K562 (cell line): ENCODE measurements at regions not wholly inside any gene's neighbourhood (a gene's known extent, or its start where the extent isn't known, plus 50 kb on each side); places are given as distances from the start of the nearest gene placed in this dataset.

Source experiments
- CTCF ChIP-seq, 3 experiments: IDR thresholded peaks in 2 of 3; conservative IDR thresholded peaks in 1 of 3; 2 replicates each; pipeline ENCODE4 v1.5.1; 2011 to 2012; ENCODE audit warnings: low read length in 3 of 3, mild to moderate bottlenecking in 3 of 3, control low read depth in 2 of 3, improper control_type of control experiment in 1 of 3, inconsistent platforms in 1 of 3, low read depth in 1 of 3, mixed read lengths in 1 of 3, moderate library complexity in 1 of 3; ENCODE audit not compliant: insufficient read depth in 2 of 3
- EGR1 ChIP-seq: fragments of 450-650 bp; conservative IDR thresholded peaks from 2 replicates; pipeline ENCODE4 v1.6.1; 2017; ENCODE audit warnings: mild to moderate bottlenecking
- EP300 ChIP-seq: IDR thresholded peaks from 2 replicates; pipeline ENCODE4 v1.6.1; 2012; ENCODE audit warnings: low read length, improper control_type of control experiment
- EZH2 ChIP-seq: IDR thresholded peaks from 2 replicates; pipeline ENCODE4 v1.6.1; 2012; ENCODE audit warnings: low read depth, mild to moderate bottlenecking, inconsistent platforms, low read length, borderline replicate concordance
- POLR2AphosphoS5 ChIP-seq: IDR thresholded peaks from 2 replicates; pipeline ENCODE4 v1.6.1; 2011; ENCODE audit warnings: mild to moderate bottlenecking, low read depth, low read length, moderate library complexity; ENCODE audit not compliant: control insufficient read depth, insufficient read depth
- RB1 ChIP-seq: fragments of 450-650 bp; IDR thresholded peaks from 2 replicates; pipeline ENCODE4 v1.6.1; 2017; ENCODE audit warnings: low read depth, mild to moderate bottlenecking
- SRSF7 ChIP-seq: fragments of 200-400 bp; formaldehyde crosslinking; optimal IDR thresholded peaks from 2 replicates; pipeline ENCODE3; 2017; ENCODE audit warnings: mild to moderate bottlenecking, low read depth, low read length
- ZNF609 ChIP-seq: sonication (generic); formaldehyde crosslinking; IDR thresholded peaks from 2 replicates; pipeline ENCODE4 v1.8.1; 2023; ENCODE audit warnings: missing genetic modification reagents, mild to moderate bottlenecking, borderline replicate concordance
- ZNF79 ChIP-seq: fragments of 250-450 bp; sonication (Bioruptor Pico); IDR thresholded peaks from 2 replicates; pipeline ENCODE4 v1.4.0; 2020; ENCODE audit warnings: low read depth, mild to moderate bottlenecking, moderate library complexity

- TF ChIP-seq ZNF79 (CRISPR knock-in tag) (no peak), SRSF7 (no peak), CTCF (IDR thresholded peaks at IDR 0.05 in 2 of 3, conservative IDR thresholded peaks at IDR 0.05 in 1 of 3; ENCODE audit: insufficient read depth in 2 of 3, low read depth in 1 of 3, low read length in 3 of 3) (no peak), EGR1 (no peak), ZNF609 (CRISPR knock-in tag) (no peak), EZH2 (no peak), EP300 (no peak), POLR2AphosphoS5 (no peak), RB1 (no peak)
These were observed 62.3 kb upstream of the STARD13 start for GRCh38 chr13:33347861-33348260.
